ENCODE measurements at regions not wholly inside any gene's neighbourhood (a gene's known extent, or its start where the extent isn't known, plus 50 kb on each side); places are given as distances from the start of the nearest gene placed in this dataset.

GRCh38 chr5:8848997-8849594, 696.8 kb downstream of the SEMA5A start:
- Mint-ChIP-seq H3K27me3 (ENCODE audit: low read depth) (peaks cover 42% of the 10 kb centered on the region), H3K36me3 (no peaks in the 10 kb centered on the region), H3K9me3 (no peaks in the 10 kb centered on the region), H3K27ac (no peak overlapping the region), H3K4me3 (no peak overlapping the region), H3K4me1 (no peaks in the 10 kb centered on the region)
- DNase-seq (ENCODE audit: low spot score in 2 of 2, unreplicated experiment in 2 of 2), result no peak
- TF ChIP-seq, protein P1, sequence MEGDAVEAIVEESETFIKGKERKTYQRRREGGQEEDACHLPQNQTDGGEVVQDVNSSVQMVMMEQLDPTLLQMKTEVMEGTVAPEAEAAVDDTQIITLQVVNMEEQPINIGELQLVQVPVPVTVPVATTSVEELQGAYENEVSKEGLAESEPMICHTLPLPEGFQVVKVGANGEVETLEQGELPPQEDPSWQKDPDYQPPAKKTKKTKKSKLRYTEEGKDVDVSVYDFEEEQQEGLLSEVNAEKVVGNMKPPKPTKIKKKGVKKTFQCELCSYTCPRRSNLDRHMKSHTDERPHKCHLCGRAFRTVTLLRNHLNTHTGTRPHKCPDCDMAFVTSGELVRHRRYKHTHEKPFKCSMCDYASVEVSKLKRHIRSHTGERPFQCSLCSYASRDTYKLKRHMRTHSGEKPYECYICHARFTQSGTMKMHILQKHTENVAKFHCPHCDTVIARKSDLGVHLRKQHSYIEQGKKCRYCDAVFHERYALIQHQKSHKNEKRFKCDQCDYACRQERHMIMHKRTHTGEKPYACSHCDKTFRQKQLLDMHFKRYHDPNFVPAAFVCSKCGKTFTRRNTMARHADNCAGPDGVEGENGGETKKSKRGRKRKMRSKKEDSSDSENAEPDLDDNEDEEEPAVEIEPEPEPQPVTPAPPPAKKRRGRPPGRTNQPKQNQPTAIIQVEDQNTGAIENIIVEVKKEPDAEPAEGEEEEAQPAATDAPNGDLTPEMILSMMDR (IDR thresholded peaks at IDR 0.05; ENCODE audit: unreplicated experiment), result no peak

DNA sequence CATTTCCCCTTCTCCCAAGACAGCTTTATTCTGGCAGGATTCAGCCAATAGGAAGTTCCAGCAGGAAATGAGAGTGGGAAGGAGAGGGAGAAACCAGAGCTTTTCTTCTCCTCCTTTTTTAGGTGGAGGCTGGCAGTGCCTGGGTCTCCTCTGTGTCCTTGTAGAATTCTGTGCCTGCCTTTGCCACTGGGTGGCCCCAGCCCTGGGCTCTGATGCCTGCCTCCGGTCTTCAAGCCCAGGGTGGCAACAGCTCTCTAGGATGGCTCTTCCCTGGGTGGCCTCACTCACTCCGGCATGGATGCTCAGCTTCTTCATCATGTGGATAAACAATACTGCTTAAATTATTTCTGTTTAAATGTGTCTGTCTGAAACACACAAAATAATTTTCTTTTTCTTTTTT, 694.8 kb downstream of the SEMA5A start:
- H3K9me3 Mint-ChIP-seq, result peaks cover under 1% of the 10 kb centered on the region
- no peaks in the 10 kb centered on the region for H3K4me1 Mint-ChIP-seq
- H3K27me3 Mint-ChIP-seq (ENCODE audit: low read depth), result peaks cover 42% of the 10 kb centered on the region
- TF ChIP-seq, protein P1 (IDR thresholded peaks at IDR 0.05; ENCODE audit: unreplicated experiment), result no peak
- H3K4me3 Mint-ChIP-seq, result no peak overlapping the region
- DNase-seq (ENCODE audit: low spot score in 2 of 2, unreplicated experiment in 2 of 2), result no peak
- no peaks in the 10 kb centered on the region for H3K36me3 Mint-ChIP-seq
- no peak overlapping the region for H3K27ac Mint-ChIP-seq

DNA sequence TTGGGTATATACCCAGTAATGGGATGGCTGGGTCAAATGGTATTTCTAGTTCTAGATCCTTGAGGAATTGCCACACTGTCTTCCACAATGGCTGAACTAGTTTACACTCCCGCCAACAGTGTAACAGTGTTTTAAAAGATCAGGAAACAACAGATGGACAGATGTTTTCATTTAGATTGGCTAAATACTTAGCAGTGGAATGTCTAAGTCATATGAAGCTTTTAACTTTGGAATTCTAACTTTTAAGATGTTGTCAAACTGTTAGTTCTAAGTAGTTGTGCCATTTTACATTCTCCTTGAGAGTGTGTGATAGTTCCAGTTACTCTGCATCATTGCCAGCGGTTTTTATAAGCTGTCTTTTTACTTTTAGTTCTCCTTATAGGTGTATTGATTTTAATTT, 688.8 kb downstream of the SEMA5A start:
- Mint-ChIP-seq H3K9me3 (peaks cover 7% of the 10 kb centered on the region), H3K4me1 (no peaks in the 10 kb centered on the region), H3K27me3 (ENCODE audit: low read depth) (peaks cover 16% of the 10 kb centered on the region), H3K27ac (no peak overlapping the region), H3K36me3 (no peaks in the 10 kb centered on the region), H3K4me3 (no peak overlapping the region)
- TF ChIP-seq, protein P1 (IDR thresholded peaks at IDR 0.05; ENCODE audit: unreplicated experiment), result no peak
- no peak for DNase-seq (ENCODE audit: low spot score in 2 of 2, unreplicated experiment in 2 of 2)

- no peaks in the 10 kb centered on the region for H3K36me3 Mint-ChIP-seq
- peaks cover 21% of the 10 kb centered on the region for H3K27me3 Mint-ChIP-seq (ENCODE audit: low read depth)
- DNase-seq (ENCODE audit: low spot score in 2 of 2, unreplicated experiment in 2 of 2), result no peak
- no peaks in the 10 kb centered on the region for H3K4me1 Mint-ChIP-seq
- no peak overlapping the region for H3K27ac Mint-ChIP-seq
- H3K4me3 Mint-ChIP-seq, result no peak overlapping the region
- TF ChIP-seq, protein P1 (IDR thresholded peaks at IDR 0.05; ENCODE audit: unreplicated experiment), result no peak
- peaks cover 4% of the 10 kb centered on the region for H3K9me3 Mint-ChIP-seq
Observed at GRCh38 chr5:8861764-8862163, 684.1 kb downstream of the SEMA5A start.

DNA sequence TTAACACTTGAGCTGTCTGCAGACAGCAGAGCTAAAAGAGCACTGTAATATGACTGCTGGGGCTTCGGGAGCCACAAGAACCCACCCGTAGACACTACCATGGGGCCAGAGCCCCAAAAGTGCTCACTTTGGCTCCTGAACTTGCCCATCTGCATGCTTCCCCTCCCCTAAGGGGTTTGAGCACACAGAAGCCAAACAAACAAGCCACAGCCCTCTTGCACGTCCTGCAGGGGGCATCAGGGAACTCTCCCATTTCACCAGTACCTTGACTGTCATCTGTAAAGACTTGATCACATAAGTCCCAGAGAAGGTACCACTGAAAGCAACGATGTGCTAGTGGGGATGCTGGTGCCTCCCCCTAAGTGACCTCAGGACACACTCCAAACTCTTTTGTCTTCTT, 681.8 kb downstream of the SEMA5A start:
- H3K27ac Mint-ChIP-seq, result no peak overlapping the region
- no peaks in the 10 kb centered on the region for H3K4me1 Mint-ChIP-seq
- no peak overlapping the region for H3K4me3 Mint-ChIP-seq
- no peaks in the 10 kb centered on the region for H3K36me3 Mint-ChIP-seq
- no peak for DNase-seq (ENCODE audit: low spot score in 2 of 2, unreplicated experiment in 2 of 2)
- H3K27me3 Mint-ChIP-seq (ENCODE audit: low read depth), result peaks cover 31% of the 10 kb centered on the region
- H3K9me3 Mint-ChIP-seq, result no peaks in the 10 kb centered on the region
- TF ChIP-seq, protein P1 (IDR thresholded peaks at IDR 0.05; ENCODE audit: unreplicated experiment), result no peak

DNA sequence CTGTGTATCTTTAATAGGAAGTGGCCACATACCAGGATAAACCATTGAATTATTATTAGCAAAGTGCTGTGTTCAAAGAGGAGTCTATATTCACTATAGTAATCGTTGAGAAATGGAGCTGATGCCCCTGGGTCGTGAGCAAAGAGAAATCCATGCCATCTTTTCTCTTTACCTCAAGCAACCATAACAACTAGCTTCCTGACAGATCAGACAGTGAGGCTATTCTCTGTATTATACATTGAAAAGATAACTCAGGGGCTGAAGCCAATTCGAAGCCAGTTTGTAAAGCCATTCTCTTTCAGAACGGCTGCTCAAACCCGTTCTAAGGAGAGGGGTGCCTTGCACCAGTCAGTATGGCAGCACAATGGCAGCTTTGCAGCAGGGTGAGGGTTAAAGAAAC, 680.6 kb downstream of the SEMA5A start:
- Mint-ChIP-seq H3K36me3 (no peaks in the 10 kb centered on the region), H3K27me3 (ENCODE audit: low read depth) (peaks cover 34% of the 10 kb centered on the region), H3K27ac (no peak overlapping the region), H3K4me3 (no peak overlapping the region), H3K4me1 (no peaks in the 10 kb centered on the region), H3K9me3 (no peaks in the 10 kb centered on the region)
- TF ChIP-seq, protein P1 (IDR thresholded peaks at IDR 0.05; ENCODE audit: unreplicated experiment), result no peak
- no peak for DNase-seq (ENCODE audit: low spot score in 2 of 2, unreplicated experiment in 2 of 2)
